ENCODE measurements at regions not wholly inside any gene's neighbourhood (a gene's known extent, or its start where the extent isn't known, plus 50 kb on each side); places are given as distances from the start of the nearest gene placed in this dataset.
A peak's percentile ranks its signal among the peaks of the same experiment; 100 is the strongest.

GRCh38 chr3:31377045-31377642 lies 155.6 kb upstream of the STT3B start:
- DNase-seq (ENCODE audit: low read depth in 2 of 2), result peak; percentile 2 to 5

GRCh38 chr3:31378231-31378630 lies 154.5 kb upstream of the STT3B start:
- no peak for DNase-seq (ENCODE audit: low read depth in 2 of 2)

- no peak for DNase-seq (ENCODE audit: low read depth in 2 of 2)
These were observed 153.1 kb upstream of the STT3B start for GRCh38 chr3:31379598-31379997.

DNA sequence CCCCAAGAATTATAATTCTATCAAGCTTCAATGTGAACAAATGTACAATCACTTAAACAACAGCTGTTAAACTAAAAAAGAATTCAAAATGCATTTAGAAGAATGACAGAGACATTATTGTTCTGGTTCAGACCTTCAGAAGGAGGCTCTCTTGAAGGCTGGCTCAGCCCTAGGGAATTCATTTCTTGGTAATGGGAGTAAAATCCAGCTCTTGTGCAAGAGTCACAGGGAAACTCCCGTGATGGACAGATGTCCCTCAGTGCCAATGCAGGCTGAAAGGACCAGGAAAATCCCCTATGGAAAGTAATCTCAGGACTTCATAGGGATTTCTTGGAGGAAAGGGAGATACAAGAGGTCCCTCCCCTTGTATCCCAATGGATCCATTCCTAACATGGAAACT lies 149.9 kb upstream of the STT3B start:
- DNase-seq (ENCODE audit: low read depth in 2 of 2), result no peak

GRCh38 chr3:31384117-31384516 lies 148.6 kb upstream of the STT3B start:
- DNase-seq (ENCODE audit: low read depth in 2 of 2), result no peak

- DNase-seq (ENCODE audit: low read depth in 2 of 2), result no peak
These were observed 142.8 kb upstream of the STT3B start for GRCh38 chr3:31389939-31390338.

GRCh38 chr3:31390466-31390865 lies 142.3 kb upstream of the STT3B start:
- DNase-seq (ENCODE audit: low read depth in 2 of 2), result no peak

DNA sequence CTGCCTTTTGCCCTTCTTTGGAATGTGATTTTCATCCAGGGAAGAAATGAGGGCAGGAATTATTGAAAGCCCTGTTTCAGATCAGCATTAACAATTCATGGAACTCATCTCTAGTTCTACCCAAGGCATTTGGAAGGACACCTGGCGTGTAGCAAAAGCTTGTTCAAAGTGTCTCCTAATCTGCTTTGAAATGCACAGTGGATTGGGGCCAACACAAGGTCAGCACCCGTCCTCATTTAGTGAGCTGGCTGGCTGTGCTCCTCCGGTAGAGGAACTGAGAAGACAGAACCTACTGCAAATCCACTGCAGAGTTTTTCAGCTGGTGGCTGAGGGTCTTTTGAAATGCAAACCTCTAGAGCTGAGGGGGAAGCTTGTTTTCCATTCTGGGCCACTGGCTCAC lies 141.6 kb upstream of the STT3B start:
- no peak for DNase-seq (ENCODE audit: low read depth in 2 of 2)

GRCh38 chr3:31392568-31392967 lies 140.2 kb upstream of the STT3B start:
- no peak for DNase-seq (ENCODE audit: low read depth in 2 of 2)

- no peak for DNase-seq (ENCODE audit: low read depth in 2 of 2)
These were observed 133.5 kb upstream of the STT3B start for GRCh38 chr3:31399271-31399670.

- DNase-seq (ENCODE audit: low read depth in 2 of 2), result no peak
These were observed 130.6 kb upstream of the STT3B start for GRCh38 chr3:31402117-31402516.

DNA sequence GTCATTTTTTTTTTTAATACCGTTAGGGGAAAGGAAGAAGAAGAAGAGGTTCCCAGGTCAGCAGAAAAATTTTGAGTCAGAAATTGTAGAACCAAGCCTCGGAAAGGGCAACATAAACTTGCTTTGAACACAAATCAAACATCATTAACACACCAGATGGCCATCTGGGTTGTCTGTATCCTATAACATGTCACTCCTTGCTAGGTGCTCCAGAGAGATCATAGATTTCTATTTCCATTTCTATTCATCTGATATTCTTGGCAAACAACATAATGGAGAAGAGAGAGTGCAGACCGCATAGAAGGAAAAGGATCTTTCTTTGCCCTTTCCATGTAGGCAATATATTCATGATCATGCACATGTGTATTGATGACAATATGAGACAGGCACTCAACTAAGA lies 129.5 kb upstream of the STT3B start:
- DNase-seq (ENCODE audit: low read depth in 2 of 2), result no peak

- DNase-seq (ENCODE audit: low read depth in 2 of 2), result no peak
These were observed 127.9 kb upstream of the STT3B start for GRCh38 chr3:31404871-31405270.

DNA sequence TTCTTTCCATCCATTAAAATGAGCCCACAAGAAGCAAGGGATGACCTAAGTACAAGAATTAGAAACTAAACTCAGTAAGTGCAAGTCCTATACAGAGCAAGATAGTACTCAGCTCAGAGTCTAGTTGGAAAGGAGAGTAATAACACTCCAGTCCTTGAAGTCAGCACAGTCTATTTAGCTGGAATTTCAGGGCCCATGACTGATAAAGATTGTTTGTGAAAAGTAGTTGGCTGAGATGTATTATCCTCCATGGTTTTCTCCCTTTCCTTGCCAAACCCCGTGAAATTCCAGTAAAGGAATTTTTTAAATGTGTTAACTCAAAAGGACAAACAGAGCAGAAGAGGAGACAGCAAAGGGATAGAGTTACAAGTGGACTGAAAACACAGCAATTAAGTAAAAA lies 127.2 kb upstream of the STT3B start:
- DNase-seq (ENCODE audit: low read depth in 2 of 2), result no peak

GRCh38 chr3:31406896-31407295 lies 125.8 kb upstream of the STT3B start:
- no peak for DNase-seq (ENCODE audit: low read depth in 2 of 2)

DNA sequence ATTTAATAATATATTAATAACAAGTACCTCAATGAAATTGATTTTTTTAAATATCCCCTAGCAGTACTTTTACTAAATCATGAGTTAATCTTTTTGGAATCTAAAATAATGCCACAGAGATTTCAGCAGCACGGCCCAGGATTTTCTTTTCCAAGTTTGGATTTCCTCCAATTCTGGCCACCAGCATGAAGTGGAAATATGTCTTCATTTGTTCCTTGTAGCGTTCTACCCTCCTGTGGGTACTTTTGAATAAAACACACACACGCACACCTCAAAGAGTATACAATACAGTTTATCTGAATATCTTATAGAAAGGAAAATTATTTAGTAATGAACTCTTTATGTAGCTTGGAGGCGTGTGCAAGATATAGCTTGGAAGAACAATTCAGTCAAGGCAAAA lies 125.1 kb upstream of the STT3B start:
- no peak for DNase-seq (ENCODE audit: low read depth in 2 of 2)

DNA sequence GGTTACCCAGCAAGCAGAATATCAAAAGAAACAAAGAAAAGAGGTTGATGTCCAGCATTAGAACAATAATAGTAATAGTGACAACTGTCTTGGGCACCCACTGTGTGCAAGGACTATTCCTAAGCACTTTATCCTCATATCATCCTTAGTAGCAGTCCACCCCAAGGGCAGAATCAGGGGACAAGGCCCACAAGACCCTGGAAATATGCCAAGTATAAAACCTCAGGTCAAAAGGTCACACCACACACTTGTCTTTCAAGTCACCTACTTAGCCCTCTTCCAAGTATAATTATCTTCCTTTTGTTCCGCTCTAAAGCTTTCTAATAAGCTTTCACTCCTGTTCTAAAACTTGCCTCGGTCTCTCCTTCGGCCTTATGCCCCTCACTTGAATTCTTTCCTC lies 124.0 kb upstream of the STT3B start:
- DNase-seq (ENCODE audit: low read depth in 2 of 2), result no peak

DNA sequence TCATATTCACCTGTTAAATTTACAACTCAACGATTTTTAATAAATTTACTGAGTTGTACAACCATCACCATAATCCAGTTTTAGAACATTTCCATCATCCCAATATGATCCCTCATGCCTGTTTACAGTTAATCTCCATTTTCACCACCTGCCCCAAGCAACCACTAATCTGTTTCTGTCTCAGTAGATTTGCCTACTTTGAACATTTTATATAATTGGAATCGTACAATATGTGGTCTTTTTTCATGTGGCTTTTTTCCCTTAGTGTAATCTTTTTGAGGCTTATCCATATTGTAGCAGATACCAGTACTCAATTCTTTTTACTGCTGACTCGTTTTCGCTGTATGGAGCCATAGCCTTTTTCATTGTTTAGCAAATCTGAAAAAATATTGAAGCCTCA lies 123.3 kb upstream of the STT3B start:
- no peak for DNase-seq (ENCODE audit: low read depth in 2 of 2)

DNA sequence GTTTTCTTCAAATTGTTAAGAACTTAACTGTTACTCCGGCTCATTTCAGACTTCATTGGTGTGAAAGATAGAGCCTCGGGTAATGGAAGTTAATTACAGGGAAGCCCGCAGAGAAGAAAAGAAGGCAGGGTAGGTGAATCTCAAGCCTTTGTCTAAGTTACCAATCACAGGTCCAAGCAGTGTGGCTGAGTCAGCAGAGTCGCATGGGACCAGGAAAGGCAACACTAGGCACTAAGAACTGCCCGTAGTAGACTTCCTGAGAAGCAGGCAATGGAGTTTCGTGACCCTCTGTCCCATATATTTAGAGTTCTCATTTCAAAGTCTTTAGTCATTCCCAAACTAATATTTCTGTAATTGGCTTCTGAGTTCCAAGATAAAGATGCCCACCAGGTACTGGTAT lies 122.9 kb upstream of the STT3B start:
- no peak for DNase-seq (ENCODE audit: low read depth in 2 of 2)

- no peak for DNase-seq (ENCODE audit: low read depth in 2 of 2)
These were observed 122.3 kb upstream of the STT3B start for GRCh38 chr3:31410411-31410810.

- no peak for DNase-seq (ENCODE audit: low read depth in 2 of 2)
These were observed 119.9 kb upstream of the STT3B start for GRCh38 chr3:31412832-31413231.

GRCh38 chr3:31413515-31413914 lies 119.2 kb upstream of the STT3B start:
- no peak for DNase-seq (ENCODE audit: low read depth in 2 of 2)

DNA sequence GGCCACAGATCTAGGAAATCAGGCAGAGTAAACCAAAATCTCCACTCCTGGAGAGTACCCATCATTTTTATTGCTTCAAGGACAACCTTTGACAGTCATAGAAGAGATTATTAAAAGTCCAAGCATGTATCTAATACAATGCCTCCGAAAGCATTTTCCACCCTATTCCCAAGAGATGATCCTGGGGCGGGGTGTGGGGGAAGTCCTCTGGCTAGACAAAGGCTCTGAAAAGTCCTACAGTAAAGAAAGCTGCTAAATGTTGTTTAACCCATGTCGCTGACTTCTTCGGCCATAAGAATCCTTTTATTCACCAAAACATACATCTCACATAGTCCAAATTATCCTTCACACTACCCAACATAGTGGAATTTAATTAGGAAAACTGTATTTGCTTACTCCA lies 115.7 kb upstream of the STT3B start:
- DNase-seq (ENCODE audit: low read depth in 2 of 2), result no peak

DNA sequence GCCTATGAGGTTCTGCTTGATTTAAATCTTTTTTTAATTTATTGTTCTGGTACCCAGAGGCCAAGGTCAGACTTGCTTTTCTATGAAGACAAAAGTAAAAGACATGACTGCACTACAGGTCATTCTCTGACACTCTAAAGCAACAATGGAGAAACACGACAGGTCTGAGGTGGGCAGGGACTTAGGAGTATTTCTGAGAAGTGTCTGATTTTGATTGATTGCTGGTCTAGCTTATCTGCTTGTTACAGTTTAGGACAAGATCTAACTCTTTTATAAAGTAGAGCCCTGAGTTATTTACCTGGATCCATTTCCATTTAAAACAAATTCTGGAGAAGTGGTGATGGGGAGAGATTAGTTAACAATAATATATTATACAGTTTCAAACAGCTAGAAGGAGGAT lies 115.2 kb upstream of the STT3B start:
- DNase-seq (ENCODE audit: low read depth in 2 of 2), result no peak

DNA sequence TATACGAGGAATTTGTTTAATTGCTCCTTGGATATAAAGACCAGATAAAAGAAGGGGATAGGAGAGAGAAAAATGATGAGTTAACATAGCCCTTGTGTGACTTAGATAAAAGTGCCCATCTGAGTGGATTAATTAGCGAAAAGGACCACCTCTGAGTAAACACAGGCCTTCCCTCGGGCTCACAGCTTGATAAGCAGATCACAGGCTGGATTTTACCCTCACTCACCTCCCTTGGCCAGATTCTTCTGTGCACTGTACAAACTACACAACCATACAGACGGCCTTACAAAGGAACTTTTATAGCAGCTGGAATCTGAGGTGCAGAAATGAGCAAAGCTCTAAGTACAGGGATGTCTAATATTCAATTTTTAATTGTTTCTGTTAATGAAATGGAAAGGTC lies 112.4 kb upstream of the STT3B start:
- no peak for DNase-seq (ENCODE audit: low read depth in 2 of 2)

All from activated CD8-positive, alpha-beta memory T cell treated with anti-CD3 and anti-CD28 coated beads for 4 hours (primary cell).